ENCODE measurements at regions not wholly inside any gene's neighbourhood (a gene's known extent, or its start where the extent isn't known, plus 50 kb on each side); places are given as distances from the start of the nearest gene placed in this dataset.

- no peak for TF ChIP-seq CTCF (conservative IDR thresholded peaks at IDR 0.05; ENCODE audit: low read depth, low read length)
- no peak for TF ChIP-seq EZH2 (IDR thresholded peaks at IDR 0.05; ENCODE audit: borderline replicate concordance, low read depth, low read length, poor library complexity, severe bottlenecking)
Measured at GRCh38 chr3:64381367-64381766, 156.1 kb upstream of the PRICKLE2 start.

All from A673 (cell line).